Heart left ventricle (tissue), 13 donors: ENCODE measurements at regions not wholly inside any gene's neighbourhood (a gene's known extent, or its start where the extent isn't known, plus 50 kb on each side); places are given as distances from the start of the nearest gene placed in this dataset.

ENCODE experiments used
- POLR2A ChIP-seq, 2 donors: fragments of 450-650 bp; IDR thresholded peaks; one replicate each; pipeline ENCODE4 v1.6.1; 2017; ENCODE audit warnings: antibody characterized with exemption in 2 of 2, mild to moderate bottlenecking in 2 of 2, moderate library complexity in 2 of 2
- TF ChIP-seq, protein P1 (sequence below), 12 donors: fragments of 200-600 bp; sonication (generic) in 4 of 12; IDR thresholded peaks; one replicate each; pipeline versions ENCODE4 v1.5.0 to v1.8.0; 2018 to 2022; ENCODE audit warnings: antibody characterized with exemption in 12 of 12, mild to moderate bottlenecking in 5 of 12
- donor health status: ischemic (EF 13 %, LVEDD 7.1; RV severe dilation, severe dysfunction).
- donor health status: DM: no; HTN: yes; CAD: no.
- donor health status: DM: no; HTN: no; CAD: no.
- donor health status: ischemic (EF 25% LVEDD 6.9; RV normal size, moderate dysfunction).
- donor health status: ischemic (EF 25% LVEDD 5.7; RV mildly dilated, moderate dysfunction).
- donor health status: ischemic (EF 35%, LVEDD 5.7; RV mildly dilated, moderate dysfunction).
- donor health status: nonischemic (EF 11% LVEDD 7.7; RV severe dilation, severe dysfunction).
- donor health status: DM: yes; HTN: yes; CAD: no.
- donor health status: PGD.
- donor health status: ischemic (EF 29% LVEDD 5.4; RV normal size, mild dysfunction).
- donor health status: nonischemic (EF 23%, LVEDD 6.1; RV moderate dilation, normal function).

DNA sequence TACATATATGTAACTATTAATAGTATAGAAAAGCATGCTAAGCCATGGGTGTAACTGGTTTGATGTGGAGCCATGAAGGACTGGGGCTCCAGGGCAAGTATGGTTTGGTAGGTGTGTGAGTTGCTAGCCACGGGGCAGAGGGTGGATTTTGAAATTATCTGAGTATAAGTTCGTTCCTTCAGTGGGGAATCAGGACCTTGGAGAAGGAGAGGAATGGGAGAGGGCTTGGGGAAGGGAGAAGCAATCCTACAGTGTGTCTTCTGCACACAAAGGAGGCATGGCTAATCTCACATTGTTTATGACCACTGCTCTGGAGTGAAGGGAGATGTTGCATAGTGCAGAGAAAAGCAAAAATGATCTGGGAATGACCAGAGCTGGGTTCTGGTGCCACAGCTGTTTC lies 127.8 kb upstream of the CADM1 start:
- TF ChIP-seq, protein P1, sequence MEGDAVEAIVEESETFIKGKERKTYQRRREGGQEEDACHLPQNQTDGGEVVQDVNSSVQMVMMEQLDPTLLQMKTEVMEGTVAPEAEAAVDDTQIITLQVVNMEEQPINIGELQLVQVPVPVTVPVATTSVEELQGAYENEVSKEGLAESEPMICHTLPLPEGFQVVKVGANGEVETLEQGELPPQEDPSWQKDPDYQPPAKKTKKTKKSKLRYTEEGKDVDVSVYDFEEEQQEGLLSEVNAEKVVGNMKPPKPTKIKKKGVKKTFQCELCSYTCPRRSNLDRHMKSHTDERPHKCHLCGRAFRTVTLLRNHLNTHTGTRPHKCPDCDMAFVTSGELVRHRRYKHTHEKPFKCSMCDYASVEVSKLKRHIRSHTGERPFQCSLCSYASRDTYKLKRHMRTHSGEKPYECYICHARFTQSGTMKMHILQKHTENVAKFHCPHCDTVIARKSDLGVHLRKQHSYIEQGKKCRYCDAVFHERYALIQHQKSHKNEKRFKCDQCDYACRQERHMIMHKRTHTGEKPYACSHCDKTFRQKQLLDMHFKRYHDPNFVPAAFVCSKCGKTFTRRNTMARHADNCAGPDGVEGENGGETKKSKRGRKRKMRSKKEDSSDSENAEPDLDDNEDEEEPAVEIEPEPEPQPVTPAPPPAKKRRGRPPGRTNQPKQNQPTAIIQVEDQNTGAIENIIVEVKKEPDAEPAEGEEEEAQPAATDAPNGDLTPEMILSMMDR (IDR thresholded peaks at IDR 0.05): no peak
- no peak for TF ChIP-seq POLR2A (IDR thresholded peaks at IDR 0.05)
